Stomach (tissue), 8 donors: ENCODE measurements at regions not wholly inside any gene's neighbourhood (a gene's known extent, or its start where the extent isn't known, plus 50 kb on each side); places are given as distances from the start of the nearest gene placed in this dataset.

Experiments used
- DNase-seq, 2 donors: peaks; one replicate each; pipeline versions ENCODE4 v3.0.0 to v3.0.0-alpha.2; 2013 to 2019
- H3K27ac ChIP-seq, 5 donors: fragments of 200-600 bp in 4 of 5; sonication (generic) in 4 of 5; one replicate each; pipeline ENCODE4 v1.5.1; 2013 to 2019; ENCODE audit warnings: mild to moderate bottlenecking in 1 of 5, moderate library complexity in 1 of 5
- H3K27me3 ChIP-seq, 3 donors: fragments of 200-600 bp; sonication (generic); one replicate each; pipeline ENCODE4 v1.5.1; 2017 to 2019; ENCODE audit warnings: mixed run types in 1 of 3
- H3K36me3 ChIP-seq, 4 donors: fragments of 200-600 bp; sonication (generic); 1 replicate in 3 of 4; 2 replicates in 1 of 4; pipeline ENCODE4 v1.5.1; 2016 to 2019
- H3K4me1 ChIP-seq, 4 donors: fragments of 200-600 bp; sonication (generic); one replicate each; pipeline ENCODE4 v1.5.1; 2016 to 2019
- H3K4me3 ChIP-seq, 4 donors: fragments of 200-600 bp; sonication (generic) in 3 of 4; one replicate each; pipeline ENCODE4 v1.5.1; 2016 to 2019; ENCODE audit warnings: mild to moderate bottlenecking in 1 of 4
- H3K9me3 ChIP-seq, 4 donors: fragments of 200-600 bp; sonication (generic); one replicate each; pipeline ENCODE4 v1.5.1; 2016 to 2019
- EP300 ChIP-seq: sonication (generic); formaldehyde crosslinking; IDR thresholded peaks from one replicate; pipeline ENCODE4 v1.6.1; 2017; ENCODE audit warnings: antibody characterized with exemption
- POLR2A ChIP-seq, 4 donors: fragments of 450-650 bp; IDR thresholded peaks; one replicate each; pipeline ENCODE4 v1.6.1; 2016; ENCODE audit warnings: antibody characterized with exemption in 4 of 4, control low read depth in 2 of 4, mild to moderate bottlenecking in 1 of 4, moderate library complexity in 1 of 4
- POLR2AphosphoS5 ChIP-seq, 3 donors: sonication (generic); formaldehyde crosslinking; IDR thresholded peaks; one replicate each; pipeline ENCODE4 v1.6.1; 2016; ENCODE audit warnings: antibody characterized with exemption in 3 of 3
- WGBS, 5 donors: extraction: QIAGEN DNeasy Blood & Tissue Kit in 3 of 5; methylation state at CpG; one replicate each; pipeline versions ENCODE4 v1.1.5 to v1.1.7; 2013 to 2018; 5-methylcytosine and 5-hydroxymethylcytosine counted together
- intact Hi-C: fragments of 100-400 bp; cut with DNase I; formaldehyde crosslinking; loops from one replicate; pipeline ENCODE4 v1.15.1; 2023; ENCODE audit warnings: low total_unique reads
- TF ChIP-seq, protein P1 (sequence below), 7 experiments: fragments of 450-650 bp in 4 of 7; fragments of 200-600 bp in 3 of 7; sonication (generic) in 3 of 7; IDR thresholded peaks; one replicate each; pipeline ENCODE4 v1.5.1; 2016 to 2019; ENCODE audit warnings: antibody characterized with exemption in 7 of 7, control low read depth in 2 of 7, mild to moderate bottlenecking in 1 of 7
- donor health status: healthy with polysubstance abuse.
- donor health status: Bipolar disorder and iron deficiency.
- donor health status: healthy.

DNA sequence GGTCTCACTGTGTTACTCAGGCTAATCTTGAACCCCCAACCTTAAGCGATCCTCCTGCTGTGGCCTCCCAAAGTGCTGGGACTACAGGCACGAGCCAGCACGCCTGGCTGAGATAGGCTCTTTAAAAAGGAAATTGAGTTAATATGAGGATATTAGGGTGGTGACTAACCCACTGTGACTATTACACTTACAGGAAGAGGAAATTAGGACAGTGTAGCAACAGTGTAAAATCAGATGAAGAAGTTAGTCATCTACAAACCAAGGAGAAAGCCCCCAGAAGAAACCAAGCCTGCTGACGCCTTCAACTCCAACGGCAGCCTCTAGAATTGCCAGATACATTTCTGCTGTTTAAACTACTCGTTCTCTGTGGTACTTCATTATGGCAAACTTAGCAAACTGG lies 711.9 kb downstream of the SUCLG1 start:
- H3K9me3 ChIP-seq = no peaks in the 10 kb centered on the region
- intact Hi-C loops = no loop called here

DNA sequence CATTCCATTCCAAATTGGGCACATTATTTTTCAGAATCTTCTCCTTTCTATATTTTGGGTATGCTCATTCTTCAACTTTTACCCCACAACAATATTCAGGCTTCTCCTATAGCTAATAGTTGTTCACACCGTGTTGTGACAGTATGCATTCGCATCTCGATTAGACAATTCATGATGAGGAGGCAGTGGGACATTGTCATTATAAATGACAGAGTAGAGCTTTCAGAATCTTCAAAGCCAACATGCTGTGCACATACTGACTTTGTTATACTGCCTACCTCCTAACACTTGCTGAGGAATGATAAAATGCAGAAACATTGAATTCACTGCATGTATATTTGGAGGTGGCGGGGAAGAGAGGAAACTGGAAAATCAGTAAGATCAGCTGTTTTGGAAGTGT lies 714.2 kb downstream of the SUCLG1 start:
- no peaks in the 10 kb centered on the region for H3K27me3 ChIP-seq
- H3K36me3 ChIP-seq = no peaks in the 10 kb centered on the region
- DNase-seq = no peak
- TF ChIP-seq, protein P1, sequence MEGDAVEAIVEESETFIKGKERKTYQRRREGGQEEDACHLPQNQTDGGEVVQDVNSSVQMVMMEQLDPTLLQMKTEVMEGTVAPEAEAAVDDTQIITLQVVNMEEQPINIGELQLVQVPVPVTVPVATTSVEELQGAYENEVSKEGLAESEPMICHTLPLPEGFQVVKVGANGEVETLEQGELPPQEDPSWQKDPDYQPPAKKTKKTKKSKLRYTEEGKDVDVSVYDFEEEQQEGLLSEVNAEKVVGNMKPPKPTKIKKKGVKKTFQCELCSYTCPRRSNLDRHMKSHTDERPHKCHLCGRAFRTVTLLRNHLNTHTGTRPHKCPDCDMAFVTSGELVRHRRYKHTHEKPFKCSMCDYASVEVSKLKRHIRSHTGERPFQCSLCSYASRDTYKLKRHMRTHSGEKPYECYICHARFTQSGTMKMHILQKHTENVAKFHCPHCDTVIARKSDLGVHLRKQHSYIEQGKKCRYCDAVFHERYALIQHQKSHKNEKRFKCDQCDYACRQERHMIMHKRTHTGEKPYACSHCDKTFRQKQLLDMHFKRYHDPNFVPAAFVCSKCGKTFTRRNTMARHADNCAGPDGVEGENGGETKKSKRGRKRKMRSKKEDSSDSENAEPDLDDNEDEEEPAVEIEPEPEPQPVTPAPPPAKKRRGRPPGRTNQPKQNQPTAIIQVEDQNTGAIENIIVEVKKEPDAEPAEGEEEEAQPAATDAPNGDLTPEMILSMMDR (IDR thresholded peaks at IDR 0.05) = no peak
- TF ChIP-seq POLR2A (IDR thresholded peaks at IDR 0.05) = no peak
- no peak for TF ChIP-seq POLR2AphosphoS5 (IDR thresholded peaks at IDR 0.05)
- TF ChIP-seq EP300 = no peak
- WGBS, 5 donors = 83 to 90% (median 87%) methylated on average over 4 of the region's 4 CpGs
- no peak overlapping the region for H3K27ac ChIP-seq
- no peaks in the 10 kb centered on the region for H3K4me1 ChIP-seq
- peaks cover 0 to 17% (median 11%) of the 10 kb centered on the region in 4 donors for H3K9me3 ChIP-seq
- intact Hi-C loops = no loop called here
- no peak overlapping the region for H3K4me3 ChIP-seq

More for the DNA sequence above, 711.9 kb downstream of the SUCLG1 start:
- TF ChIP-seq EP300 (no peak), POLR2AphosphoS5 (IDR thresholded peaks at IDR 0.05) (no peak), POLR2A (IDR thresholded peaks at IDR 0.05) (no peak)
- TF ChIP-seq, protein P1 (IDR thresholded peaks at IDR 0.05) = no peak
- Histone ChIP-seq H3K36me3 (no peaks in the 10 kb centered on the region), H3K4me3 (no peak overlapping the region), H3K27ac (no peak overlapping the region), H3K27me3 (no peaks in the 10 kb centered on the region), H3K4me1 (no peaks in the 10 kb centered on the region)
- no peak for DNase-seq
- WGBS, 5 donors = 80 to 95% (median 88%) methylated on average over 6 of the region's 6 CpGs

DNA sequence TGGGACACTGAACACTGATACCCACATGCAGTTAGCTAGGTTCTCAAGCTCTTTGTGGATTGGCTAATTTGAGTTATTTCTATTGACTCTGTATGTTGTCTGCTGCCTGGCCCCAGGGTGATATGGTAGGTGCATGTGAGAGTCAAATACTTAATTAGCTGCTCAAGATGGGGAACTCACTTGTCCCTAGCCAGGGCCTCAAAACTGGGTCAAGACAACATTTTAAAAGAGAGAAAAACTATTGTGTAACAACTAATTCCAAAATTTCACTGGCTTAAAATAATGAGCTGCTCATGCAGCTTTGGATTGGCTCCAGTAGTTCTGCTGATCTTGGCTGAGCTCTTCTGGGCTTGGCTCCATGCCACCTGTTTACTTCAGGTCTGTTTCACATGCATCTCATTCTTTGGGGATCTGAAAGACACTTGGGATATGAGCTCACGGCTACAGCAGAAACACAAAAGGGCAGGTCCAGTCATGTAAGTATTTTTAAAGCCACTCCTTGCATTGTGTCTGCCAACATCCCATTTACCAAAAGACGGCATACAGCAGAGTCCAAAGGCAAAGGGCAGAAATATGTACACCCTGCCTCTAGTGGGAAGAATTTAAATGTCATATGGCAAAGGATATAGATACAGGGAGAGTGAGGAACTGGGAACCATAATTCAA lies 716.8 kb downstream of the SUCLG1 start:
- no peak overlapping the region for H3K4me3 ChIP-seq
- no peaks in the 10 kb centered on the region for H3K27me3 ChIP-seq
- H3K36me3 ChIP-seq = no peaks in the 10 kb centered on the region
- no peak overlapping the region for H3K27ac ChIP-seq
- WGBS, 5 donors = 11 to 44% (median 27%) methylated on average over 2 of the region's 2 CpGs
- intact Hi-C loops = no loop called here
- no peaks in the 10 kb centered on the region for H3K4me1 ChIP-seq
- no peak for TF ChIP-seq POLR2A (IDR thresholded peaks at IDR 0.05)
- no peak for TF ChIP-seq EP300
- TF ChIP-seq POLR2AphosphoS5 (IDR thresholded peaks at IDR 0.05) = no peak
- TF ChIP-seq, protein P1 (IDR thresholded peaks at IDR 0.05) = no peak
- DNase-seq = peak in 1 of 2 donors; percentile 31
- peaks cover 0 to 17% (median 13%) of the 10 kb centered on the region in 4 donors for H3K9me3 ChIP-seq

DNA sequence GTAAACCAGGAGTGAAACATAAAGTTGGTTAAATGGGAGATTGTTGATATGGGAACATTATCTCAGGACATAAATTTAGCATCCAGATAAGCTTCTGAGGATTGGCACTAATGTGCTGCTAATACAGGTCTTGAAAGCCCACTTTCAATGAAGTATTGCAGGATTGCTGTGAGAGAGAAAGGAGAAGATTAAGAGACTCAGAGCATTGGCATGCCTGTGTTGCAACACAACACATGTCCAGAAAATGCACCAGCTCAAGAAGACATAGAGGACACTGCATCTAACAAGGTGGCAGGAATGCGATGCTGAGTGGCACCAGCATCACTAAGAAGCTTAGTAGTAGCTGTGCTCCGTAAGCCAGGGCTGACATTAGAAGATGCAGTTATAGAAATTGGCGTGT lies 728.9 kb downstream of the SUCLG1 start:
- intact Hi-C loops = no loop called here
- Histone ChIP-seq H3K27me3 (no peaks in the 10 kb centered on the region), H3K4me1 (no peaks in the 10 kb centered on the region), H3K36me3 (no peaks in the 10 kb centered on the region), H3K9me3 (no peaks in the 10 kb centered on the region), H3K4me3 (no peak overlapping the region), H3K27ac (no peak overlapping the region)
- no peak for DNase-seq
- TF ChIP-seq POLR2AphosphoS5 (IDR thresholded peaks at IDR 0.05) (no peak), EP300 (no peak), POLR2A (IDR thresholded peaks at IDR 0.05) (no peak)
- TF ChIP-seq, protein P1 (IDR thresholded peaks at IDR 0.05) = no peak
- WGBS, 5 donors = 83 to 89% (median 88%) methylated on average over 3 of the region's 3 CpGs
